WTC11 (cell line): ENCODE measurements at regions not wholly inside any gene's neighbourhood (a gene's known extent, or its start where the extent isn't known, plus 50 kb on each side); places are given as distances from the start of the nearest gene placed in this dataset.

Experiments used
- ATAC-seq: fragments of 200-7000 bp; cut with Tn5 transposase; 2 replicates; pipeline ENCODE4 v1.10.0; 2021; ENCODE audit warnings: mild to moderate bottlenecking, moderate library complexity
- CTCF ChIA-PET: fragments of 300-600 bp; sonication (Branson Sonifier 250); formaldehyde crosslinking; loops from one replicate; lab custom pipeline; 2021; ENCODE audit warnings: antibody characterized with exemption; lab: Charles Lee
- POLR2A ChIA-PET: fragments of 350-600 bp; sonication (Branson Sonifier 250); formaldehyde crosslinking; loops from one replicate; lab custom pipeline; 2021; ENCODE audit warnings: antibody characterized with exemption; lab: Charles Lee
- DNase-seq: peaks from one replicate; pipeline ENCODE4 v3.0.0; 2021; ENCODE audit warnings: low spot score
- H3K27ac Mint-ChIP-seq: 2 replicates; pipeline ENCODE4 v1.8.0; 2021; ENCODE audit warnings: mixed read lengths
- H3K27me3 Mint-ChIP-seq: 2 replicates; pipeline ENCODE4 v1.8.0; 2021; ENCODE audit warnings: low read depth, mild to moderate bottlenecking, moderate library complexity, mixed read lengths
- H3K36me3 Mint-ChIP-seq: 2 replicates; pipeline ENCODE4 v1.8.0; 2021; ENCODE audit warnings: mixed read lengths
- H3K4me1 Mint-ChIP-seq: 2 replicates; pipeline ENCODE4 v1.8.0; 2022; ENCODE audit warnings: mixed read lengths
- H3K4me3 Mint-ChIP-seq: 2 replicates; pipeline ENCODE4 v1.8.0; 2021; ENCODE audit warnings: mild to moderate bottlenecking, moderate library complexity, mixed read lengths
- H3K9me3 Mint-ChIP-seq: 2 replicates; pipeline ENCODE4 v1.8.0; 2021; ENCODE audit warnings: mixed read lengths
- CBFB ChIP-seq: sonication (generic); formaldehyde crosslinking; IDR thresholded peaks from 2 replicates; pipeline ENCODE4 v1.8.1; 2022; ENCODE audit warnings: mild to moderate bottlenecking, low read depth, missing genetic modification reagents
- CREB1 ChIP-seq: sonication (generic); formaldehyde crosslinking; IDR thresholded peaks from 2 replicates; pipeline ENCODE4 v1.8.0; 2023; ENCODE audit warnings: mild to moderate bottlenecking, missing genetic modification reagents
- ESRRA ChIP-seq: sonication (generic); formaldehyde crosslinking; IDR thresholded peaks from 2 replicates; pipeline ENCODE4 v1.8.1; 2022; ENCODE audit warnings: mild to moderate bottlenecking, missing genetic modification reagents, borderline replicate concordance
- FOXP1 ChIP-seq: sonication (generic); formaldehyde crosslinking; IDR thresholded peaks from 2 replicates; pipeline ENCODE4 v1.8.0; 2022; ENCODE audit warnings: missing genetic modification reagents, mild to moderate bottlenecking, moderate library complexity, borderline replicate concordance
- HMGA2 ChIP-seq: fragments of 250-450 bp; sonication (Bioruptor Pico); IDR thresholded peaks from 2 replicates; pipeline ENCODE4 v1.4.0; 2021; ENCODE audit warnings: mild to moderate bottlenecking, moderate library complexity
- NR2C2 ChIP-seq: sonication (generic); formaldehyde crosslinking; IDR thresholded peaks from 2 replicates; pipeline ENCODE4 v1.8.0; 2022; ENCODE audit warnings: mild to moderate bottlenecking, missing genetic modification reagents
- OVOL2 ChIP-seq: fragments of 250-450 bp; sonication (Bioruptor Pico); IDR thresholded peaks from 2 replicates; pipeline ENCODE4 v1.9.0; 2021; ENCODE audit warnings: mild to moderate bottlenecking, borderline replicate concordance
- PRRX2 ChIP-seq: fragments of 250-450 bp; sonication (Bioruptor Pico); IDR thresholded peaks from 2 replicates; pipeline ENCODE4 v1.8.0; 2021; ENCODE audit warnings: mild to moderate bottlenecking
- SOX15 ChIP-seq: fragments of 250-450 bp; sonication (Bioruptor Pico); IDR thresholded peaks from 2 replicates; pipeline ENCODE4 v1.9.0; 2021; ENCODE audit warnings: mild to moderate bottlenecking
- SP1 ChIP-seq: sonication (generic); formaldehyde crosslinking; conservative IDR thresholded peaks from 2 replicates; pipeline ENCODE4 v1.8.1; 2022; ENCODE audit warnings: missing genetic modification reagents
- TEAD1 ChIP-seq: sonication (generic); formaldehyde crosslinking; IDR thresholded peaks from 2 replicates; pipeline ENCODE4 v1.8.0; 2022; ENCODE audit warnings: mild to moderate bottlenecking, missing genetic modification reagents
- TF ChIP-seq, protein P1 (sequence below): sonication (generic); formaldehyde crosslinking; IDR thresholded peaks from 2 replicates; pipeline ENCODE4 v1.8.1; 2023; ENCODE audit warnings: mild to moderate bottlenecking, missing genetic modification reagents
- TF ChIP-seq, protein P2 (sequence below): sonication (generic); formaldehyde crosslinking; conservative IDR thresholded peaks from 2 replicates; pipeline ENCODE4 v1.8.1; 2023; ENCODE audit warnings: mild to moderate bottlenecking, low read depth, missing genetic modification reagents, moderate library complexity
- TF ChIP-seq, protein P3 (sequence below): fragments of 250-450 bp; sonication (Bioruptor Pico); IDR thresholded peaks from 2 replicates; pipeline ENCODE4 v1.9.0; 2021; ENCODE audit warnings: mild to moderate bottlenecking, borderline replicate concordance
- TF ChIP-seq, protein P4 (sequence below): fragments of 250-450 bp; sonication (Bioruptor Pico); IDR thresholded peaks from 2 replicates; pipeline ENCODE4 v1.9.0; 2021; ENCODE audit warnings: moderate library complexity, mild to moderate bottlenecking, inconsistent platforms, borderline replicate concordance
- TF ChIP-seq, protein P5 (sequence below): sonication (generic); formaldehyde crosslinking; IDR thresholded peaks from 2 replicates; pipeline ENCODE4 v1.8.0; 2022; ENCODE audit warnings: missing genetic modification reagents
- TF ChIP-seq, protein P6 (sequence below): fragments of 250-450 bp; sonication (Bioruptor Pico); IDR thresholded peaks from 2 replicates; pipeline ENCODE4 v1.9.0; 2021; ENCODE audit warnings: mild to moderate bottlenecking

DNA sequence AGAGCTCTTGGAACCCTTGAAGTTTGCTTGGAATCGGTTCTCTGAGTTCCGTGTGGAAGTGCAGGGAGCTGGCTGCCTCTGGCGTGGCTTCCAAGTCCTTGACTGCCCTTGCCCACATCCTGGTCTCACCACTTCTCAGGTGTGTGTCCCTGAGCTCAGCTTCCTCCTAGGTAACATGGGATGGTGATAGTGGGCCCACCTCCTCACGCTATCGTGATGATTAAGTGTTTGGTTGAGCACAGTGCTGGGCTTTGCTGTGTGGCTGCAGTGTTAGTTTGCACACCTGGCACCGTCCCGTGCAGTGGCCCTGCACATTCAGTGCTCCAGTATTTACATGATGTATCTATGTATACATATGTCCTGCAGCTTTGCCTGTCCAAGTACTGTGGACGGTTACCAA, 81.5 kb downstream of the CLDN34 start:
- CTCF ChIA-PET = no interaction called here
- no peaks in the 10 kb centered on the region for H3K27me3 Mint-ChIP-seq
- H3K36me3 Mint-ChIP-seq = no peaks in the 10 kb centered on the region
- ATAC-seq (no peak), DNase-seq (no peak)
- no peak for TF ChIP-seq FOXP1 (CRISPR knock-in tag)
- no peak for TF ChIP-seq TEAD1 (CRISPR knock-in tag)
- TF ChIP-seq ESRRA (CRISPR knock-in tag) = no peak
- no peak for TF ChIP-seq CBFB
- TF ChIP-seq, protein P1, sequence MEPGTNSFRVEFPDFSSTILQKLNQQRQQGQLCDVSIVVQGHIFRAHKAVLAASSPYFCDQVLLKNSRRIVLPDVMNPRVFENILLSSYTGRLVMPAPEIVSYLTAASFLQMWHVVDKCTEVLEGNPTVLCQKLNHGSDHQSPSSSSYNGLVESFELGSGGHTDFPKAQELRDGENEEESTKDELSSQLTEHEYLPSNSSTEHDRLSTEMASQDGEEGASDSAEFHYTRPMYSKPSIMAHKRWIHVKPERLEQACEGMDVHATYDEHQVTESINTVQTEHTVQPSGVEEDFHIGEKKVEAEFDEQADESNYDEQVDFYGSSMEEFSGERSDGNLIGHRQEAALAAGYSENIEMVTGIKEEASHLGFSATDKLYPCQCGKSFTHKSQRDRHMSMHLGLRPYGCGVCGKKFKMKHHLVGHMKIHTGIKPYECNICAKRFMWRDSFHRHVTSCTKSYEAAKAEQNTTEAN (CRISPR knock-in tag) = no peak
- POLR2A ChIA-PET = no interaction called here
- peak overlapping the region; percentile 63; the same call in 1 of the 2 replicates for H3K27ac Mint-ChIP-seq
- H3K4me1 Mint-ChIP-seq = peaks cover 77% of the 10 kb centered on the region
- H3K4me3 Mint-ChIP-seq = no peak overlapping the region
- no peaks in the 10 kb centered on the region for H3K9me3 Mint-ChIP-seq

DNA sequence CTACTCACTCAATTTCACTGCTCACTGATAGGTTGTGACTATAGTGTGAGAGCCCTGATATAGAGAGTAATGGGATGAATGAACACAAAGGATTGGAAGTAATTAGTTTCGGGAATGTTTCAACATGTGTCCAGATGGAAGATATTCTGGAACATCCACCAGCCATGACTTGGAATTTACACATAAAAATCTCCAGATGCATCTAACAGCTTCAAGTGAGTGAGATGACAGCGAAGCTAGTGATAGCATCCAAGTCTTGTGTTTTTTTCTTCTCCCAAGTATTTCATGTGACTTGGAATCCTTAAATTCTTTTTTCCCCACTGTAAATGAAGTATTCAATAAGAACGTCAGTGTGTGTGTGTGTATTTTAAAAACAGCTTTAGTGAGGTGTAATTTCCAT, 82.1 kb downstream of the CLDN34 start:
- H3K27me3 Mint-ChIP-seq = no peaks in the 10 kb centered on the region
- peaks cover 73% of the 10 kb centered on the region for H3K4me1 Mint-ChIP-seq
- ATAC-seq (no peak), DNase-seq (no peak)
- no peak overlapping the region for H3K4me3 Mint-ChIP-seq
- CTCF ChIA-PET = no interaction called here
- TF ChIP-seq, protein P2, sequence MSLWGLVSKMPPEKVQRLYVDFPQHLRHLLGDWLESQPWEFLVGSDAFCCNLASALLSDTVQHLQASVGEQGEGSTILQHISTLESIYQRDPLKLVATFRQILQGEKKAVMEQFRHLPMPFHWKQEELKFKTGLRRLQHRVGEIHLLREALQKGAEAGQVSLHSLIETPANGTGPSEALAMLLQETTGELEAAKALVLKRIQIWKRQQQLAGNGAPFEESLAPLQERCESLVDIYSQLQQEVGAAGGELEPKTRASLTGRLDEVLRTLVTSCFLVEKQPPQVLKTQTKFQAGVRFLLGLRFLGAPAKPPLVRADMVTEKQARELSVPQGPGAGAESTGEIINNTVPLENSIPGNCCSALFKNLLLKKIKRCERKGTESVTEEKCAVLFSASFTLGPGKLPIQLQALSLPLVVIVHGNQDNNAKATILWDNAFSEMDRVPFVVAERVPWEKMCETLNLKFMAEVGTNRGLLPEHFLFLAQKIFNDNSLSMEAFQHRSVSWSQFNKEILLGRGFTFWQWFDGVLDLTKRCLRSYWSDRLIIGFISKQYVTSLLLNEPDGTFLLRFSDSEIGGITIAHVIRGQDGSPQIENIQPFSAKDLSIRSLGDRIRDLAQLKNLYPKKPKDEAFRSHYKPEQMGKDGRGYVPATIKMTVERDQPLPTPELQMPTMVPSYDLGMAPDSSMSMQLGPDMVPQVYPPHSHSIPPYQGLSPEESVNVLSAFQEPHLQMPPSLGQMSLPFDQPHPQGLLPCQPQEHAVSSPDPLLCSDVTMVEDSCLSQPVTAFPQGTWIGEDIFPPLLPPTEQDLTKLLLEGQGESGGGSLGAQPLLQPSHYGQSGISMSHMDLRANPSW (CRISPR knock-in tag) = no peak
- TF ChIP-seq SOX15 (CRISPR knock-in tag) (no peak), OVOL2 (no peak), NR2C2 (CRISPR knock-in tag) (no peak)
- TF ChIP-seq, protein P3, sequence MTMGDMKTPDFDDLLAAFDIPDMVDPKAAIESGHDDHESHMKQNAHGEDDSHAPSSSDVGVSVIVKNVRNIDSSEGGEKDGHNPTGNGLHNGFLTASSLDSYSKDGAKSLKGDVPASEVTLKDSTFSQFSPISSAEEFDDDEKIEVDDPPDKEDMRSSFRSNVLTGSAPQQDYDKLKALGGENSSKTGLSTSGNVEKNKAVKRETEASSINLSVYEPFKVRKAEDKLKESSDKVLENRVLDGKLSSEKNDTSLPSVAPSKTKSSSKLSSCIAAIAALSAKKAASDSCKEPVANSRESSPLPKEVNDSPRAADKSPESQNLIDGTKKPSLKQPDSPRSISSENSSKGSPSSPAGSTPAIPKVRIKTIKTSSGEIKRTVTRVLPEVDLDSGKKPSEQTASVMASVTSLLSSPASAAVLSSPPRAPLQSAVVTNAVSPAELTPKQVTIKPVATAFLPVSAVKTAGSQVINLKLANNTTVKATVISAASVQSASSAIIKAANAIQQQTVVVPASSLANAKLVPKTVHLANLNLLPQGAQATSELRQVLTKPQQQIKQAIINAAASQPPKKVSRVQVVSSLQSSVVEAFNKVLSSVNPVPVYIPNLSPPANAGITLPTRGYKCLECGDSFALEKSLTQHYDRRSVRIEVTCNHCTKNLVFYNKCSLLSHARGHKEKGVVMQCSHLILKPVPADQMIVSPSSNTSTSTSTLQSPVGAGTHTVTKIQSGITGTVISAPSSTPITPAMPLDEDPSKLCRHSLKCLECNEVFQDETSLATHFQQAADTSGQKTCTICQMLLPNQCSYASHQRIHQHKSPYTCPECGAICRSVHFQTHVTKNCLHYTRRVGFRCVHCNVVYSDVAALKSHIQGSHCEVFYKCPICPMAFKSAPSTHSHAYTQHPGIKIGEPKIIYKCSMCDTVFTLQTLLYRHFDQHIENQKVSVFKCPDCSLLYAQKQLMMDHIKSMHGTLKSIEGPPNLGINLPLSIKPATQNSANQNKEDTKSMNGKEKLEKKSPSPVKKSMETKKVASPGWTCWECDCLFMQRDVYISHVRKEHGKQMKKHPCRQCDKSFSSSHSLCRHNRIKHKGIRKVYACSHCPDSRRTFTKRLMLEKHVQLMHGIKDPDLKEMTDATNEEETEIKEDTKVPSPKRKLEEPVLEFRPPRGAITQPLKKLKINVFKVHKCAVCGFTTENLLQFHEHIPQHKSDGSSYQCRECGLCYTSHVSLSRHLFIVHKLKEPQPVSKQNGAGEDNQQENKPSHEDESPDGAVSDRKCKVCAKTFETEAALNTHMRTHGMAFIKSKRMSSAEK (CRISPR knock-in tag) = no peak
- TF ChIP-seq, protein P4, sequence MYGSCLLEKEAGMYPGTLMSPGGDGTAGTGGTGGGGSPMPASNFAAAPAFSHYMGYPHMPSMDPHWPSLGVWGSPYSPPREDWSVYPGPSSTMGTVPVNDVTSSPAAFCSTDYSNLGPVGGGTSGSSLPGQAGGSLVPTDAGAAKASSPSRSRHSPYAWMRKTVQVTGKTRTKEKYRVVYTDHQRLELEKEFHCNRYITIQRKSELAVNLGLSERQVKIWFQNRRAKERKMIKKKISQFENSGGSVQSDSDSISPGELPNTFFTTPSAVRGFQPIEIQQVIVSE (CRISPR knock-in tag) = no peak
- H3K36me3 Mint-ChIP-seq = no peaks in the 10 kb centered on the region
- POLR2A ChIA-PET = no interaction called here
- peak overlapping the region; percentile 98 for H3K27ac Mint-ChIP-seq
- no peaks in the 10 kb centered on the region for H3K9me3 Mint-ChIP-seq

DNA sequence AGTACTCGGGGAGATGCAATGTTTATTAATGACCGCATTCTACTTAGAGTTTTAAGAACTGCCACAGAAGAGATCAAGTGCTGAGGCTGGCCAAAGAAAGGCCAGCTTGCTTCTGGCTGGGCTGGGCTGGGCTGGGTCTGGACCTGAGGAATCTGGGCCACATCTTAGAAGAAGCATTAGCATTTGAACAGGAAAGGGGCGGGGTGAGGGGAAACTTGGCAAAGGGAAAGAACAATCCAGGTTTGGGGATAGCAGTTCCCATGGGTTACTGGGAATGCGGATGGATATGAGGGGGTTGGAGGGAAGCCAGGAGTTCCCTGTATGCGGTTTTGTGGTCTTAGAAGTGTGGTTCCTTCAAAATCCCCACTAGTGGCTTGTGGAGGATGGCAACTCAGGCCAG, 83.3 kb downstream of the CLDN34 start:
- POLR2A ChIA-PET = interaction anchor here (0.6 kb wide), 1 partner anchor 49 kb away, joined by 3 read pairs; no protein-coding TSS in a partner anchor
- H3K9me3 Mint-ChIP-seq = peaks cover 5% of the 10 kb centered on the region
- H3K27me3 Mint-ChIP-seq = no peaks in the 10 kb centered on the region
- CTCF ChIA-PET = interaction anchor here (1.1 kb wide), 1 partner anchor 35 kb away, joined by 3 read pairs; no protein-coding TSS in a partner anchor
- H3K4me1 Mint-ChIP-seq = peaks cover 65% of the 10 kb centered on the region
- peaks cover 8% of the 10 kb centered on the region for H3K36me3 Mint-ChIP-seq
- TF ChIP-seq HMGA2 (no peak), PRRX2 (CRISPR knock-in tag) (no peak), FOXP1 (CRISPR knock-in tag) (no peak), CREB1 (no peak), SP1 (CRISPR knock-in tag) (0 out of 2 replicates have a peak, but pooled peaks have one; percentile 20)
- TF ChIP-seq, protein P5, sequence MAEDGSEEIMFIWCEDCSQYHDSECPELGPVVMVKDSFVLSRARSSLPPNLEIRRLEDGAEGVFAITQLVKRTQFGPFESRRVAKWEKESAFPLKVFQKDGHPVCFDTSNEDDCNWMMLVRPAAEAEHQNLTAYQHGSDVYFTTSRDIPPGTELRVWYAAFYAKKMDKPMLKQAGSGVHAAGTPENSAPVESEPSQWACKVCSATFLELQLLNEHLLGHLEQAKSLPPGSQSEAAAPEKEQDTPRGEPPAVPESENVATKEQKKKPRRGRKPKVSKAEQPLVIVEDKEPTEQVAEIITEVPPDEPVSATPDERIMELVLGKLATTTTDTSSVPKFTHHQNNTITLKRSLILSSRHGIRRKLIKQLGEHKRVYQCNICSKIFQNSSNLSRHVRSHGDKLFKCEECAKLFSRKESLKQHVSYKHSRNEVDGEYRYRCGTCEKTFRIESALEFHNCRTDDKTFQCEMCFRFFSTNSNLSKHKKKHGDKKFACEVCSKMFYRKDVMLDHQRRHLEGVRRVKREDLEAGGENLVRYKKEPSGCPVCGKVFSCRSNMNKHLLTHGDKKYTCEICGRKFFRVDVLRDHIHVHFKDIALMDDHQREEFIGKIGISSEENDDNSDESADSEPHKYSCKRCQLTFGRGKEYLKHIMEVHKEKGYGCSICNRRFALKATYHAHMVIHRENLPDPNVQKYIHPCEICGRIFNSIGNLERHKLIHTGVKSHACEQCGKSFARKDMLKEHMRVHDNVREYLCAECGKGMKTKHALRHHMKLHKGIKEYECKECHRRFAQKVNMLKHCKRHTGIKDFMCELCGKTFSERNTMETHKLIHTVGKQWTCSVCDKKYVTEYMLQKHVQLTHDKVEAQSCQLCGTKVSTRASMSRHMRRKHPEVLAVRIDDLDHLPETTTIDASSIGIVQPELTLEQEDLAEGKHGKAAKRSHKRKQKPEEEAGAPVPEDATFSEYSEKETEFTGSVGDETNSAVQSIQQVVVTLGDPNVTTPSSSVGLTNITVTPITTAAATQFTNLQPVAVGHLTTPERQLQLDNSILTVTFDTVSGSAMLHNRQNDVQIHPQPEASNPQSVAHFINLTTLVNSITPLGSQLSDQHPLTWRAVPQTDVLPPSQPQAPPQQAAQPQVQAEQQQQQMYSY = peak; percentile 25; the same call in 1 of the 2 replicates
- TF ChIP-seq, protein P6, sequence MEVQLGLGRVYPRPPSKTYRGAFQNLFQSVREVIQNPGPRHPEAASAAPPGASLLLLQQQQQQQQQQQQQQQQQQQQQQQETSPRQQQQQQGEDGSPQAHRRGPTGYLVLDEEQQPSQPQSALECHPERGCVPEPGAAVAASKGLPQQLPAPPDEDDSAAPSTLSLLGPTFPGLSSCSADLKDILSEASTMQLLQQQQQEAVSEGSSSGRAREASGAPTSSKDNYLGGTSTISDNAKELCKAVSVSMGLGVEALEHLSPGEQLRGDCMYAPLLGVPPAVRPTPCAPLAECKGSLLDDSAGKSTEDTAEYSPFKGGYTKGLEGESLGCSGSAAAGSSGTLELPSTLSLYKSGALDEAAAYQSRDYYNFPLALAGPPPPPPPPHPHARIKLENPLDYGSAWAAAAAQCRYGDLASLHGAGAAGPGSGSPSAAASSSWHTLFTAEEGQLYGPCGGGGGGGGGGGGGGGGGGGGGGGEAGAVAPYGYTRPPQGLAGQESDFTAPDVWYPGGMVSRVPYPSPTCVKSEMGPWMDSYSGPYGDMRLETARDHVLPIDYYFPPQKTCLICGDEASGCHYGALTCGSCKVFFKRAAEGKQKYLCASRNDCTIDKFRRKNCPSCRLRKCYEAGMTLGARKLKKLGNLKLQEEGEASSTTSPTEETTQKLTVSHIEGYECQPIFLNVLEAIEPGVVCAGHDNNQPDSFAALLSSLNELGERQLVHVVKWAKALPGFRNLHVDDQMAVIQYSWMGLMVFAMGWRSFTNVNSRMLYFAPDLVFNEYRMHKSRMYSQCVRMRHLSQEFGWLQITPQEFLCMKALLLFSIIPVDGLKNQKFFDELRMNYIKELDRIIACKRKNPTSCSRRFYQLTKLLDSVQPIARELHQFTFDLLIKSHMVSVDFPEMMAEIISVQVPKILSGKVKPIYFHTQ (CRISPR knock-in tag) = no peak
- DNase-seq = peak; percentile 65
- peak overlapping the region; percentile 98 for H3K27ac Mint-ChIP-seq
- peak overlapping the region; percentile 22 for H3K4me3 Mint-ChIP-seq
- peak; percentile 92 for ATAC-seq
